GM12872 (cell line): ENCODE measurements at regions not wholly inside any gene's neighbourhood (a gene's known extent, or its start where the extent isn't known, plus 50 kb on each side); places are given as distances from the start of the nearest gene placed in this dataset.

Experiments used
- CTCF ChIP-seq: IDR thresholded peaks from 3 replicates; pipeline ENCODE4 v1.5.1; 2011; ENCODE audit warnings: low read depth, mild to moderate bottlenecking, low read length, moderate library complexity; ENCODE audit not compliant: insufficient read depth

- TF ChIP-seq CTCF: no peak
Measured at GRCh38 chr3:72127224-72127612, 342.3 kb upstream of the PROK2 start.

- no peak for TF ChIP-seq CTCF
Measured at GRCh38 chr3:72126441-72127223, 341.7 kb upstream of the PROK2 start.

- no peak for TF ChIP-seq CTCF
Measured at GRCh38 chr3:72123908-72124441, 339.0 kb upstream of the PROK2 start.

- TF ChIP-seq CTCF: no peak
Measured at GRCh38 chr3:72120806-72121778, 336.1 kb upstream of the PROK2 start.

- TF ChIP-seq CTCF: no peak
Measured at GRCh38 chr3:72120039-72120438, 335.1 kb upstream of the PROK2 start.

- TF ChIP-seq CTCF: no peak
Measured at GRCh38 chr3:72118628-72119027, 333.7 kb upstream of the PROK2 start.

- no peak for TF ChIP-seq CTCF
Measured at GRCh38 chr3:72116226-72116625, 331.3 kb upstream of the PROK2 start.
